ENCODE measurements at regions not wholly inside any gene's neighbourhood (a gene's known extent, or its start where the extent isn't known, plus 50 kb on each side); places are given as distances from the start of the nearest gene placed in this dataset.

GRCh38 chr4:178080312-178080711 is 638.1 kb upstream of the AGA start:
- WGBS, 2 experiments (ENCODE audit: insufficient coverage in 2 of 2) = no CpG with 5 or more reads among the region's 1 CpG
- Histone ChIP-seq H3K9me3 (ENCODE audit: control insufficient read depth, low read length) (no peaks in the 10 kb centered on the region), H3K4me3 (ENCODE audit: extremely low read depth, insufficient read depth, low read length, poor library complexity, severe bottlenecking) (no peak overlapping the region)

DNA sequence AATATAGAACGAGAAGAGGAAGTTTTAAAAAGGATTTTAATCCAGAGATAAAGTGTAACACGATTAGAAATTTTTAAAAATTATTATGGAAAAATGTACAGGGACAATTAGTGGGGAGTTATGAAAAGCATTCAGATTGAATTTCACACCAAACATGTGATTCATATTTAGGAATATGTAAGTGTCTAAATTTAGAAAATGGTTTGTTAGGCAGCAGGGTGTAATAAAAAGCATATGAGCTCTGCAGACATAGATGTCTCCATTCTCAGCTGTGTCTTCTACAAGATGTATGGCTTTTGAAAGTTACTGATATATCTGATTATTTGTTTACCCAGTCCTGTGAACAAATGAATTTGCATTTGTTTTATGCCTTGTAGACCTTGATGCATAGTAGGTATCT is 638.9 kb upstream of the AGA start:
- WGBS, 2 experiments (ENCODE audit: insufficient coverage in 2 of 2) = 79% methylated on average over 2 of the region's 2 CpGs; no CpG with 5 or more reads in 1 of the 2 experiments

More at GRCh38 chr4:178080312-178080711, 638.1 kb upstream of the AGA start:
- Histone ChIP-seq H3K4me1 (ENCODE audit: control insufficient read depth, insufficient read depth, low read length, poor library complexity, severe bottlenecking) (peaks cover 7% of the 10 kb centered on the region), H3K36me3 (ENCODE audit: control insufficient read depth, insufficient read depth, low read length) (no peaks in the 10 kb centered on the region), H3K27ac (ENCODE audit: low read depth, low read length, severe bottlenecking) (no peak overlapping the region)

GRCh38 chr4:178081896-178082295 is 639.7 kb upstream of the AGA start:
- Histone ChIP-seq H3K9me3 (ENCODE audit: control insufficient read depth, low read length) (no peaks in the 10 kb centered on the region), H3K4me1 (ENCODE audit: control insufficient read depth, insufficient read depth, low read length, poor library complexity, severe bottlenecking) (peaks cover 12% of the 10 kb centered on the region), H3K4me3 (ENCODE audit: extremely low read depth, insufficient read depth, low read length, poor library complexity, severe bottlenecking) (no peak overlapping the region), H3K27ac (ENCODE audit: low read depth, low read length, severe bottlenecking) (no peak overlapping the region), H3K36me3 (ENCODE audit: control insufficient read depth, insufficient read depth, low read length) (no peaks in the 10 kb centered on the region)
- WGBS, 2 experiments (ENCODE audit: insufficient coverage in 2 of 2) = 79 to 85% methylated on average over 2 to 3 of the region's 3 CpGs

More for the DNA sequence above, 638.9 kb upstream of the AGA start:
- no peaks in the 10 kb centered on the region for H3K9me3 ChIP-seq (ENCODE audit: control insufficient read depth, low read length)
- peaks cover 9% of the 10 kb centered on the region for H3K4me1 ChIP-seq (ENCODE audit: control insufficient read depth, insufficient read depth, low read length, poor library complexity, severe bottlenecking)
- H3K4me3 ChIP-seq (ENCODE audit: extremely low read depth, insufficient read depth, low read length, poor library complexity, severe bottlenecking) = no peak overlapping the region
- H3K27ac ChIP-seq (ENCODE audit: low read depth, low read length, severe bottlenecking) = no peak overlapping the region
- H3K36me3 ChIP-seq (ENCODE audit: control insufficient read depth, insufficient read depth, low read length) = no peaks in the 10 kb centered on the region

GRCh38 chr4:178082906-178083305 is 640.7 kb upstream of the AGA start:
- Histone ChIP-seq H3K4me1 (ENCODE audit: control insufficient read depth, insufficient read depth, low read length, poor library complexity, severe bottlenecking) (peaks cover 12% of the 10 kb centered on the region), H3K4me3 (ENCODE audit: extremely low read depth, insufficient read depth, low read length, poor library complexity, severe bottlenecking) (no peak overlapping the region), H3K9me3 (ENCODE audit: control insufficient read depth, low read length) (no peaks in the 10 kb centered on the region), H3K36me3 (ENCODE audit: control insufficient read depth, insufficient read depth, low read length) (no peaks in the 10 kb centered on the region), H3K27ac (ENCODE audit: low read depth, low read length, severe bottlenecking) (no peak overlapping the region)
- WGBS, 2 experiments (ENCODE audit: insufficient coverage in 2 of 2) = 80% methylated on average over 1 of the region's 1 CpG; no CpG with 5 or more reads in 1 of the 2 experiments

GRCh38 chr4:178083968-178084367 is 641.7 kb upstream of the AGA start:
- Histone ChIP-seq H3K9me3 (ENCODE audit: control insufficient read depth, low read length) (no peaks in the 10 kb centered on the region), H3K4me3 (ENCODE audit: extremely low read depth, insufficient read depth, low read length, poor library complexity, severe bottlenecking) (no peak overlapping the region), H3K27ac (ENCODE audit: low read depth, low read length, severe bottlenecking) (no peak overlapping the region), H3K4me1 (ENCODE audit: control insufficient read depth, insufficient read depth, low read length, poor library complexity, severe bottlenecking) (peaks cover 12% of the 10 kb centered on the region), H3K36me3 (ENCODE audit: control insufficient read depth, insufficient read depth, low read length) (no peaks in the 10 kb centered on the region)
- 89 to 100% methylated on average over 1 to 4 of the region's 5 CpGs for WGBS, 2 experiments (ENCODE audit: insufficient coverage in 2 of 2)

DNA sequence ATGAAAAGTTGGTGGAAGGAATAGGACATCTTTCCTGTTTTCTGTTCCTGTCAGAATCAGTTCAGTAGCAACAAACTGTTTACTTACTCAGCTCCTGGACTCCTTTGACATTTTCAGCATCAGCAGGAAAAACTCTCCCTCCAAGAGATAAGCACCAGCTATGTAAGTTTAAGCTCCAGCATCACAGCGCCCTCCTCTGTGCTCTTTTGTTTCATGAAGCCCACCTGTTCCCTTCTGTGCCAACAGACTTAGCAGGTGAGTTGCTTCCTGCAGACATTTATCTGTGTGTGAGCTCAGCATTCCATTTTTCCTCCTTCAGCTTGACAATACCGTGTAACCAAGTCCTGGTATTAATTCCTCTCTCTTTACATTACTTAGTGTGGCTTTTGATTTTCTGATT is 644.1 kb upstream of the AGA start:
- Histone ChIP-seq H3K4me1 (ENCODE audit: control insufficient read depth, insufficient read depth, low read length, poor library complexity, severe bottlenecking) (peaks cover 11% of the 10 kb centered on the region), H3K4me3 (ENCODE audit: extremely low read depth, insufficient read depth, low read length, poor library complexity, severe bottlenecking) (no peak overlapping the region), H3K27ac (ENCODE audit: low read depth, low read length, severe bottlenecking) (no peak overlapping the region), H3K9me3 (ENCODE audit: control insufficient read depth, low read length) (peaks cover 5% of the 10 kb centered on the region), H3K36me3 (ENCODE audit: control insufficient read depth, insufficient read depth, low read length) (no peaks in the 10 kb centered on the region)
- WGBS, 2 experiments (ENCODE audit: insufficient coverage in 2 of 2) = 8 to 30% methylated on average over 1 of the region's 2 CpGs

- H3K4me3 ChIP-seq (ENCODE audit: extremely low read depth, insufficient read depth, low read length, poor library complexity, severe bottlenecking) = no peak overlapping the region
- H3K4me1 ChIP-seq (ENCODE audit: control insufficient read depth, insufficient read depth, low read length, poor library complexity, severe bottlenecking) = peaks cover 5% of the 10 kb centered on the region
- 89 to 92% methylated on average over 15 to 17 of the region's 20 CpGs for WGBS, 2 experiments (ENCODE audit: insufficient coverage in 2 of 2)
- H3K9me3 ChIP-seq (ENCODE audit: control insufficient read depth, low read length) = peaks cover 5% of the 10 kb centered on the region
- no peak overlapping the region for H3K27ac ChIP-seq (ENCODE audit: low read depth, low read length, severe bottlenecking)
- H3K36me3 ChIP-seq (ENCODE audit: control insufficient read depth, insufficient read depth, low read length) = no peaks in the 10 kb centered on the region
Measured at GRCh38 chr4:178090640-178091411, 648.6 kb upstream of the AGA start.

GRCh38 chr4:178102139-178102538 is 659.9 kb upstream of the AGA start:
- Histone ChIP-seq H3K9me3 (ENCODE audit: control insufficient read depth, low read length) (no peaks in the 10 kb centered on the region), H3K27ac (ENCODE audit: low read depth, low read length, severe bottlenecking) (no peak overlapping the region), H3K36me3 (ENCODE audit: control insufficient read depth, insufficient read depth, low read length) (no peaks in the 10 kb centered on the region), H3K4me3 (ENCODE audit: extremely low read depth, insufficient read depth, low read length, poor library complexity, severe bottlenecking) (no peak overlapping the region), H3K4me1 (ENCODE audit: control insufficient read depth, insufficient read depth, low read length, poor library complexity, severe bottlenecking) (no peaks in the 10 kb centered on the region)
- WGBS, 2 experiments (ENCODE audit: insufficient coverage in 2 of 2) = 55% methylated on average over 3 of the region's 5 CpGs; no CpG with 5 or more reads in 1 of the 2 experiments

DNA sequence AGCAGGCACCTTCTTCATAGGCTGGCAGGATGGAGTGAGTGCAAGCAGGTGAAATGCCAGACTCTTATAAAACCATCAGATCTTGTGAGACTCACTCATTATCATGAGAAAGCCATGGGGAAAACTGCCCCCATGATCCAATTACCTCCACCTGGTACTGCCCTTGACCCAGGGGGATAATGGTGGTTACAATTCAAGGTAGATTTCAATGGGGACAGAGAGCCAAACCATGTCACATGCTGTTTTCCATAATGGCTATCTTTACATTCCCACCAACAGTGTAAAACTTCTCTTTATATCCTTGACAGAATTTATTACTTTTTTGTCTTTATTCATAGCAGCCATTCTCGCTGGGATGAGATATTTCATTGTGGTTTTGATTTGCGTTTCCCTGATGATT is 663.0 kb upstream of the AGA start:
- no peaks in the 10 kb centered on the region for H3K4me1 ChIP-seq (ENCODE audit: control insufficient read depth, insufficient read depth, low read length, poor library complexity, severe bottlenecking)
- no peaks in the 10 kb centered on the region for H3K36me3 ChIP-seq (ENCODE audit: control insufficient read depth, insufficient read depth, low read length)
- no peak overlapping the region for H3K4me3 ChIP-seq (ENCODE audit: extremely low read depth, insufficient read depth, low read length, poor library complexity, severe bottlenecking)
- no peaks in the 10 kb centered on the region for H3K9me3 ChIP-seq (ENCODE audit: control insufficient read depth, low read length)
- no peak overlapping the region for H3K27ac ChIP-seq (ENCODE audit: low read depth, low read length, severe bottlenecking)
- no CpG with 5 or more reads among the region's 2 CpGs for WGBS, 2 experiments (ENCODE audit: insufficient coverage in 2 of 2)

- H3K36me3 ChIP-seq (ENCODE audit: control insufficient read depth, insufficient read depth, low read length) = no peaks in the 10 kb centered on the region
- H3K27ac ChIP-seq (ENCODE audit: low read depth, low read length, severe bottlenecking) = no peak overlapping the region
- no peaks in the 10 kb centered on the region for H3K4me1 ChIP-seq (ENCODE audit: control insufficient read depth, insufficient read depth, low read length, poor library complexity, severe bottlenecking)
- 79 to 91% methylated on average over 13 to 18 of the region's 19 CpGs for WGBS, 2 experiments (ENCODE audit: insufficient coverage in 2 of 2)
- H3K9me3 ChIP-seq (ENCODE audit: control insufficient read depth, low read length) = no peaks in the 10 kb centered on the region
- no peak overlapping the region for H3K4me3 ChIP-seq (ENCODE audit: extremely low read depth, insufficient read depth, low read length, poor library complexity, severe bottlenecking)
Measured at GRCh38 chr4:178136736-178137345, 694.6 kb upstream of the AGA start.

Measured in mesodermal cell (in vitro differentiated cells).